Upper lobe of left lung (tissue), 6 donors: ENCODE measurements at regions not wholly inside any gene's neighbourhood (a gene's known extent, or its start where the extent isn't known, plus 50 kb on each side); places are given as distances from the start of the nearest gene placed in this dataset.

ENCODE experiments used
- ATAC-seq, 2 donors: fragments of 200-7000 bp; cut with Tn5 transposase; one replicate each; pipeline ENCODE4 v1.9.1; 2022; ENCODE audit warnings: mild to moderate bottlenecking in 2 of 2, moderate library complexity in 2 of 2; ENCODE audit not compliant: low FRiP score in 2 of 2
- DNase-seq, 2 donors: peaks; one replicate each; pipeline ENCODE4 v3.0.0-alpha.2; 2019 to 2020
- H3K27ac ChIP-seq, 4 donors: fragments of 200-600 bp; sonication (generic); one replicate each; pipeline ENCODE4 v1.5.1; 2016 to 2019
- H3K27me3 ChIP-seq, 4 donors: fragments of 200-600 bp; sonication (generic); one replicate each; pipeline ENCODE4 v1.5.1; 2017 to 2019
- H3K36me3 ChIP-seq, 4 donors: fragments of 200-600 bp; sonication (generic); one replicate each; pipeline ENCODE4 v1.5.1; 2016 to 2019
- H3K4me1 ChIP-seq, 4 donors: fragments of 200-600 bp; sonication (generic); one replicate each; pipeline ENCODE4 v1.5.1; 2018 to 2019
- H3K4me3 ChIP-seq, 4 donors: fragments of 200-600 bp; sonication (generic); one replicate each; pipeline ENCODE4 v1.5.1; 2017 to 2019; ENCODE audit warnings: mild to moderate bottlenecking in 2 of 4, moderate library complexity in 1 of 4
- H3K9me3 ChIP-seq, 4 donors: fragments of 200-600 bp; sonication (generic); one replicate each; pipeline ENCODE4 v1.5.1; 2018 to 2019
- EP300 ChIP-seq, 4 donors: sonication (generic); formaldehyde crosslinking; IDR thresholded peaks; one replicate each; pipeline ENCODE4 v1.5.1; 2017; ENCODE audit warnings: antibody characterized with exemption in 4 of 4, control low read depth in 2 of 4
- POLR2A ChIP-seq, 4 donors: fragments of 450-650 bp; IDR thresholded peaks; one replicate each; pipeline ENCODE4 v1.5.1; 2016 to 2017; ENCODE audit warnings: antibody characterized with exemption in 4 of 4, mild to moderate bottlenecking in 2 of 4
- POLR2AphosphoS5 ChIP-seq, 2 donors: sonication (generic); formaldehyde crosslinking; IDR thresholded peaks; one replicate each; pipeline ENCODE4 v1.5.1; 2017; ENCODE audit warnings: antibody characterized with exemption in 2 of 2
- WGBS, 2 donors: methylation state at CpG; one replicate each; pipeline ENCODE4 v1.1.5; 2017 to 2018; 5-methylcytosine and 5-hydroxymethylcytosine counted together
- TF ChIP-seq, protein P1 (sequence below), 6 experiments: fragments of 450-650 bp in 4 of 6; fragments of 200-600 bp in 2 of 6; sonication (generic) in 2 of 6; IDR thresholded peaks; one replicate each; pipeline ENCODE4 v1.5.1; 2016 to 2019; ENCODE audit warnings: antibody characterized with exemption in 6 of 6
- donor health status: DM: no; HTN: no; CAD: no; lungs with moderate emphysema.
- donor health status: DM: no; HTN: yes; CAD: no; lungs with severe emphysema.

DNA sequence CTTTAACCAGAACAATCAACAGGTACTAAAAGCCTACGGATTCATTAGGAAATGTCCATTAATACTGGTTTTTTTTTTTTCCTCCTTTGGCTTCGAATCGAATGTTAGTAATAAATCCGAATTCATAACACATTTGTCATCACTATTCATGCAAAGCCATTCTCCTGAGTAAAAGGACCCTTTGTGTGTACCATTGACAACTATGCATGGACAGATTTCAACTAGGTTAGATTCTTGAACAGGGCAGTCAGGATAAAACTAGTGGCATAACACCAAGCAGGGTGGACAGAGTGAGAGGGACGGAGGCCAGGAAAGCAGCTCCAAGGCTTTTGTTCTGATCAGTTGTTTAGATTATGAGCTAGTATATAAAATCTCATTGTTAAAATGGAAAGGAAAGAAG, 1722.0 kb upstream of the TENM3 start:
- TF ChIP-seq EP300 (IDR thresholded peaks at IDR 0.05): no peak
- TF ChIP-seq, protein P1, sequence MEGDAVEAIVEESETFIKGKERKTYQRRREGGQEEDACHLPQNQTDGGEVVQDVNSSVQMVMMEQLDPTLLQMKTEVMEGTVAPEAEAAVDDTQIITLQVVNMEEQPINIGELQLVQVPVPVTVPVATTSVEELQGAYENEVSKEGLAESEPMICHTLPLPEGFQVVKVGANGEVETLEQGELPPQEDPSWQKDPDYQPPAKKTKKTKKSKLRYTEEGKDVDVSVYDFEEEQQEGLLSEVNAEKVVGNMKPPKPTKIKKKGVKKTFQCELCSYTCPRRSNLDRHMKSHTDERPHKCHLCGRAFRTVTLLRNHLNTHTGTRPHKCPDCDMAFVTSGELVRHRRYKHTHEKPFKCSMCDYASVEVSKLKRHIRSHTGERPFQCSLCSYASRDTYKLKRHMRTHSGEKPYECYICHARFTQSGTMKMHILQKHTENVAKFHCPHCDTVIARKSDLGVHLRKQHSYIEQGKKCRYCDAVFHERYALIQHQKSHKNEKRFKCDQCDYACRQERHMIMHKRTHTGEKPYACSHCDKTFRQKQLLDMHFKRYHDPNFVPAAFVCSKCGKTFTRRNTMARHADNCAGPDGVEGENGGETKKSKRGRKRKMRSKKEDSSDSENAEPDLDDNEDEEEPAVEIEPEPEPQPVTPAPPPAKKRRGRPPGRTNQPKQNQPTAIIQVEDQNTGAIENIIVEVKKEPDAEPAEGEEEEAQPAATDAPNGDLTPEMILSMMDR (IDR thresholded peaks at IDR 0.05): no peak
- TF ChIP-seq POLR2A (IDR thresholded peaks at IDR 0.05): no peak
- TF ChIP-seq POLR2AphosphoS5 (IDR thresholded peaks at IDR 0.05): no peak
- Histone ChIP-seq H3K36me3 (no peaks in the 10 kb centered on the region), H3K4me3 (no peak overlapping the region), H3K27ac (no peak overlapping the region), H3K4me1 (no peaks in the 10 kb centered on the region), H3K27me3 (no peaks in the 10 kb centered on the region), H3K9me3 (no peaks in the 10 kb centered on the region)
- no peak for ATAC-seq
- DNase-seq: no peak
- WGBS, 2 donors: 69 to 82% methylated on average over 5 of the region's 5 CpGs

DNA sequence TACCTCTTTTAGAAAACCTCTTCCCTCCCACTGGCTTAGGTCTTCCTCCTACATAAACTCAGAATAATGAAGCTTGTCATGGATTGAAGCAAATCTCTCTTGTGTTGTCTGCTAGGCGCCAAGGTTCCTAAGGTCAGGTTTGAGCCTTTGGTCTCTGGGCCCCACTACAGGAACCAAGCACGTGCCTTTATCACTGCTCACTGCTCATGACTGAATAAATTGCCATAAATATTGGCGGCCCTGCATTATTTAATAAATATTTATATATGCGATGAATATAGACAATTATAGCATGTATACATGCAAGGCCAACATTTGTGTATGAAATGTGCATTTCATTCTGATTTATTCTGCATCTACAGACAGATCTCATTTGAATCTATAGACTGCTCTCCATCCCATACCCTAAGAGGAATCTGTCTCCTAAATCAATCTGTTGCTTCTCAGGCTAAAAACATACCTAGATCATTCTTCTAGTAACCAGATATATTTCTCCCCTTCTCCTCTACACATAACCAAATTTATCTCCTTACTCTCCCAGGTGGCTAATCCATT, 1717.6 kb upstream of the TENM3 start:
- Histone ChIP-seq H3K4me1 (no peaks in the 10 kb centered on the region), H3K9me3 (no peaks in the 10 kb centered on the region), H3K27me3 (no peaks in the 10 kb centered on the region), H3K4me3 (no peak overlapping the region), H3K36me3 (no peaks in the 10 kb centered on the region), H3K27ac (no peak overlapping the region)
- no peak for ATAC-seq
- WGBS, 2 donors: 82 to 87% methylated on average over 4 of the region's 4 CpGs
- no peak for TF ChIP-seq POLR2AphosphoS5 (IDR thresholded peaks at IDR 0.05)
- TF ChIP-seq, protein P1 (IDR thresholded peaks at IDR 0.05): no peak
- TF ChIP-seq POLR2A (IDR thresholded peaks at IDR 0.05): no peak
- no peak for TF ChIP-seq EP300 (IDR thresholded peaks at IDR 0.05)
- no peak for DNase-seq

DNA sequence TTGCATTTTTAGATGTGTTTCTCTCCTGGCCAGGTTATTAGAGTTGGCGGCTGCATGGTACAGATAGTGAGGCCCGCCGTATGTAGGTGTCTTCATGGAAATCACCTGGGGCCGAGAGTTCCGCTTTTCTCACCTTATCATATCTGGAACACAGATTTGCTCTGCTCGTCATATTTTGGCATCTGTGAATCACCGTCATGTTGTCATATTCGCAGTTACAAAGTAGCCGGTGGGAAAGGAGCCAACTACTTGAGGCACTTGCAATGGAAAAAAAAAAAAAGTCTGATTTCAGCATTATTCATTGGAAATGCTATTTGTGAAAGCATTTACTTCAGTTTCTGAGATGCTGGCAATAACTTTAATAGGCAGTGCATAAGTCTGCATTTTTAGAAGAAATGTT, 1715.2 kb upstream of the TENM3 start:
- TF ChIP-seq, protein P1 (IDR thresholded peaks at IDR 0.05): no peak
- TF ChIP-seq POLR2AphosphoS5 (IDR thresholded peaks at IDR 0.05) (no peak), POLR2A (IDR thresholded peaks at IDR 0.05) (no peak), EP300 (IDR thresholded peaks at IDR 0.05) (no peak)
- WGBS, 2 donors: 83 to 87% methylated on average over 9 of the region's 9 CpGs
- Histone ChIP-seq H3K36me3 (no peaks in the 10 kb centered on the region), H3K27me3 (no peaks in the 10 kb centered on the region), H3K27ac (no peak overlapping the region), H3K9me3 (no peaks in the 10 kb centered on the region), H3K4me1 (no peaks in the 10 kb centered on the region), H3K4me3 (no peak overlapping the region)
- ATAC-seq (no peak), DNase-seq (no peak)

DNA sequence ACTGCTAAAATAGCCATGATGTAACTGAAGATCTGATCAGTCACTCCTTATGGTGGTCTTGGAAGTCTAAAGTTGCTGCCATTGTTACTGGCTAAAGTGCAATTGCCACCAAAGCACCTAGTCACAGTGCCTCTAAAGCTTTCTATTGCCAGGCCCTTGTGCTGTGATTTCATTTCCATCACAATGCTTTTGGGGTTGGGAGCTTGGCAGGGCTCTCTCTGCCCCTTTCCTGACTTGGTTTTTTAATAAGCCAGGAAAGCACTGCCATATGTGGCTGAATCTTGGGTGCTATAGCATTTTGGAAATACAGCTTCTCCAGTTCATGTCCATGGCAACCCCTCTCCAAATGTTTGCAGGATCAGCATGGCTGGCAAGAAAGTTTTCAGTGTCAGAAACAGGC, 1712.4 kb upstream of the TENM3 start:
- H3K27me3 ChIP-seq: no peaks in the 10 kb centered on the region
- H3K9me3 ChIP-seq: no peaks in the 10 kb centered on the region
- no peak for ATAC-seq
- no peak overlapping the region for H3K27ac ChIP-seq
- no peak overlapping the region for H3K4me3 ChIP-seq
- no peaks in the 10 kb centered on the region for H3K4me1 ChIP-seq
- H3K36me3 ChIP-seq: no peaks in the 10 kb centered on the region
- no peak for TF ChIP-seq POLR2A (IDR thresholded peaks at IDR 0.05)
- DNase-seq: no peak

DNA sequence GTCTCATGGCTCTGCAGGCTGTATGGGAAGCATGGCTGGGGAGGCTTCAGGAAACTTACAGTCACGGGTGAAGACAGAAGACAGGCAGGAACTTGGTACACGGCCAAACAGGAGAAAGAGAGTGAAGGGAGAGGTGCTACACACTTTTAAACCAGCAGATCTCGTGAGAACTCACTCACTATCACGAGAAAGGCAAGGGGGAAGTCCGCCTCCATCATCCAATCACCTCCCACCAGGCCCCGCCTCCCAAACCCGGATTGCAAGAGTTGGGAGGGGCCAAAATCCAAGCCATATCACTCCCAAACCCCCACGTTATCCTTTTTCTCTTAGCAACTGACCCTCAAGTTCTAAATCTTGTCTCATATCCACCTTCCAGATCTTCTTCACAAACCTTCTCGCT, 1710.5 kb upstream of the TENM3 start:
- no peaks in the 10 kb centered on the region for H3K4me1 ChIP-seq
- no peaks in the 10 kb centered on the region for H3K9me3 ChIP-seq
- H3K4me3 ChIP-seq: no peak overlapping the region
- no peak for DNase-seq
- no peaks in the 10 kb centered on the region for H3K36me3 ChIP-seq
- H3K27ac ChIP-seq: no peak overlapping the region
- ATAC-seq: no peak
- WGBS, 2 donors: 72 to 77% methylated on average over 9 of the region's 9 CpGs
- no peak for TF ChIP-seq POLR2AphosphoS5 (IDR thresholded peaks at IDR 0.05)
- TF ChIP-seq EP300 (IDR thresholded peaks at IDR 0.05): no peak
- TF ChIP-seq, protein P1 (IDR thresholded peaks at IDR 0.05): no peak
- H3K27me3 ChIP-seq: no peaks in the 10 kb centered on the region
